SK-N-SH (cell line): ENCODE measurements at regions not wholly inside any gene's neighbourhood (a gene's known extent, or its start where the extent isn't known, plus 50 kb on each side); places are given as distances from the start of the nearest gene placed in this dataset.

Experiments used
- CTCF ChIA-PET: fragments of 300-600, 350-600 bp; formaldehyde crosslinking; extraction: SDS; loops from one replicate; lab custom pipeline; 2021; lab: Yijun Ruan, JAX
- POLR2A ChIA-PET: fragments of 350-600 bp; sonication (Branson Sonifier 250); formaldehyde crosslinking; extraction: SDS; loops from one replicate; lab custom pipeline; 2020; ENCODE audit warnings: antibody characterized with exemption, inconsistent platforms; lab: Yijun Ruan, JAX
- DNase-seq: peaks from one replicate; pipeline ENCODE4 v3.0.0; 2012
- H2AFZ ChIP-seq: fragments of 200-600 bp; sonication (generic); 2 replicates; pipeline ENCODE4 v1.8.1; 2016; ENCODE audit warnings: antibody characterized with exemption, mild to moderate bottlenecking, low read depth
- H3F3A ChIP-seq: fragments of 200-600 bp; sonication (generic); replicated peaks from 2 replicates; pipeline ENCODE3; 2016; ENCODE audit warnings: antibody characterized with exemption, mild to moderate bottlenecking; ENCODE audit not compliant: insufficient read depth
- H3K27ac ChIP-seq, 2 experiments: fragments of 200-500 bp in 1 of 2; fragments of 200-600 bp in 1 of 2; sonication (Bioruptor generic) in 1 of 2; sonication (generic), shearing (Covaris generic) in 1 of 2; 2 replicates each; pipeline versions ENCODE4 v1.5.1 to v1.6.1; 2014 to 2016; ENCODE audit warnings: low read depth in 2 of 2, inconsistent platforms in 1 of 2, low read length in 1 of 2, mild to moderate bottlenecking in 1 of 2, mixed read lengths in 1 of 2
- H3K27me3 ChIP-seq: fragments of 200-600 bp; sonication (generic), shearing (Covaris generic); 2 replicates; pipeline ENCODE4 v1.6.1; 2016; ENCODE audit warnings: mixed run types; ENCODE audit not compliant: insufficient read depth
- H3K36me3 ChIP-seq, 2 experiments: fragments of 200-500 bp in 1 of 2; fragments of 200-600 bp in 1 of 2; sonication (Bioruptor generic) in 1 of 2; sonication (generic) in 1 of 2; replicated peaks in 1 of 2; 2 replicates each; pipeline versions ENCODE3 to v1.5.1; 2014 to 2016; ENCODE audit warnings: low read length in 1 of 2, mild to moderate bottlenecking in 1 of 2; ENCODE audit not compliant: insufficient read depth in 2 of 2, control insufficient read depth in 1 of 2
- H3K4me1 ChIP-seq, 2 experiments: fragments of 200-500 bp in 1 of 2; fragments of 200-600 bp in 1 of 2; sonication (Bioruptor generic) in 1 of 2; sonication (generic), shearing (Covaris generic) in 1 of 2; 2 replicates each; pipeline versions ENCODE4 v1.5.1 to v1.6.1; 2014 to 2016; ENCODE audit warnings: low read depth in 1 of 2, low read length in 1 of 2, mixed run types in 1 of 2; ENCODE audit not compliant: insufficient read depth in 2 of 2, control insufficient read depth in 1 of 2
- H3K4me2 ChIP-seq: fragments of 200-600 bp; sonication (generic), shearing (Covaris generic); 2 replicates; pipeline ENCODE4 v1.6.1; 2017; ENCODE audit warnings: mixed run types
- H3K4me3 ChIP-seq, 2 experiments: fragments of 200-500 bp in 1 of 2; fragments of 200-600 bp in 1 of 2; sonication (Bioruptor generic) in 1 of 2; sonication (generic), shearing (Covaris generic) in 1 of 2; 2 replicates each; pipeline versions ENCODE4 v1.5.1 to v1.8.1; 2014 to 2016; ENCODE audit warnings: low read depth in 2 of 2, inconsistent platforms in 1 of 2, low read length in 1 of 2, mild to moderate bottlenecking in 1 of 2, mixed read lengths in 1 of 2, moderate library complexity in 1 of 2
- H3K79me2 ChIP-seq: fragments of 200-600 bp; sonication (generic); 2 replicates; pipeline ENCODE4 v1.8.1; 2017; ENCODE audit warnings: mild to moderate bottlenecking; ENCODE audit not compliant: insufficient read depth
- H3K9ac ChIP-seq: fragments of 200-600 bp; sonication (generic); 2 replicates; pipeline ENCODE4 v1.6.1; 2017; ENCODE audit warnings: mixed run types
- H3K9me2 ChIP-seq: fragments of 200-600 bp; sonication (generic); 2 replicates; pipeline ENCODE4 v1.6.1; 2017; ENCODE audit warnings: mixed run types
- H3K9me3 ChIP-seq: fragments of 200-600 bp; sonication (generic); 2 replicates; pipeline ENCODE4 v1.6.1; 2017; ENCODE audit warnings: mixed run types, mild to moderate bottlenecking, moderate library complexity
- H4K20me1 ChIP-seq: fragments of 200-600 bp; sonication (generic); 2 replicates; pipeline ENCODE4 v1.6.1; 2017; ENCODE audit warnings: mild to moderate bottlenecking, mixed run types; ENCODE audit not compliant: insufficient read depth
- CHD2 ChIP-seq: fragments of 150-350 bp; IDR thresholded peaks from 2 replicates; pipeline ENCODE4 v1.6.1; 2018; ENCODE audit warnings: low read length; ENCODE audit not compliant: partially characterized antibody
- EP300 ChIP-seq, 2 experiments: IDR thresholded peaks; 2 replicates each; pipeline versions ENCODE4 v1.4.0 to v1.6.1; 2012; ENCODE audit warnings: borderline replicate concordance in 1 of 2, low read depth in 1 of 2, low read length in 1 of 2
- FOXM1 ChIP-seq: IDR thresholded peaks from 2 replicates; pipeline ENCODE4 v1.4.0; 2012; ENCODE audit warnings: low read depth, mild to moderate bottlenecking
- IRF3 ChIP-seq: fragments of 150-350 bp; IDR thresholded peaks from 2 replicates; pipeline ENCODE4 v1.6.1; 2016; ENCODE audit warnings: mild to moderate bottlenecking, low read depth, low read length
- JUND ChIP-seq: IDR thresholded peaks from 2 replicates; pipeline ENCODE4 v1.4.0; 2012
- MAX ChIP-seq: IDR thresholded peaks from 2 replicates; pipeline ENCODE4 v1.4.0; 2012; ENCODE audit warnings: low read depth
- MEF2A ChIP-seq: IDR thresholded peaks from 2 replicates; pipeline ENCODE4 v1.4.0; 2012; ENCODE audit warnings: low read depth, borderline replicate concordance
- NFIC ChIP-seq: IDR thresholded peaks from 2 replicates; pipeline ENCODE4 v1.4.0; 2012; ENCODE audit warnings: borderline replicate concordance
- PBX3 ChIP-seq: IDR thresholded peaks from 2 replicates; pipeline ENCODE4; 2012
- RCOR1 ChIP-seq: fragments of 150-350 bp; IDR thresholded peaks from 2 replicates; pipeline ENCODE4 v1.6.1; 2017; ENCODE audit warnings: antibody characterized with exemption, low read length
- SIN3A ChIP-seq: IDR thresholded peaks from 2 replicates; pipeline ENCODE4 v1.6.1; 2012; ENCODE audit warnings: low read depth, mild to moderate bottlenecking, low read length, moderate library complexity, borderline replicate concordance
- USF1 ChIP-seq: IDR thresholded peaks from 2 replicates; pipeline ENCODE4 v1.4.0; 2012; ENCODE audit warnings: low read depth, borderline replicate concordance
- WGBS: methylation state at CpG from one replicate; pipeline ENCODE4 v1.1.6; 2017; ENCODE audit warnings: low lambda C conversion rate; 5-methylcytosine and 5-hydroxymethylcytosine counted together

GRCh38 chr13:105740739-105741138, 794.7 kb downstream of the EFNB2 start:
- no peaks in the 10 kb centered on the region for H4K20me1 ChIP-seq
- H3K79me2 ChIP-seq = no peaks in the 10 kb centered on the region
- H3K36me3 ChIP-seq = no peaks in the 10 kb centered on the region
- no peaks in the 10 kb centered on the region for H3F3A ChIP-seq
- H3K4me1 ChIP-seq = no peaks in the 10 kb centered on the region
- H3K9ac ChIP-seq = no peak overlapping the region
- TF ChIP-seq FOXM1 (no peak), MEF2A (no peak), RCOR1 (no peak), MAX (no peak), IRF3 (no peak), USF1 (no peak), CHD2 (no peak), EP300 (IDR thresholded peaks at IDR 0.05; ENCODE audit: borderline replicate concordance in 1 of 2, low read depth in 1 of 2, low read length in 1 of 2) (no peak)
- no peaks in the 10 kb centered on the region for H3K27me3 ChIP-seq
- POLR2A ChIA-PET = no interaction called here
- no peak overlapping the region for H2AFZ ChIP-seq
- CTCF ChIA-PET = no interaction called here
- H3K27ac ChIP-seq = no peak overlapping the region
- WGBS = 45% methylated on average over 6 of the region's 6 CpGs
- H3K9me3 ChIP-seq = no peaks in the 10 kb centered on the region
- no peaks in the 10 kb centered on the region for H3K9me2 ChIP-seq
- H3K4me2 ChIP-seq = no peak overlapping the region
- DNase-seq = no peak
- H3K4me3 ChIP-seq = no peak overlapping the region

GRCh38 chr13:105737688-105738087, 797.8 kb downstream of the EFNB2 start:
- no peak overlapping the region for H3K9ac ChIP-seq
- no peaks in the 10 kb centered on the region for H4K20me1 ChIP-seq
- no peak overlapping the region for H3K4me3 ChIP-seq
- 52% methylated on average over 1 of the region's 1 CpG for WGBS
- ChIA-PET POLR2A (no interaction called here), CTCF (no interaction called here)
- DNase-seq = no peak
- no peaks in the 10 kb centered on the region for H3K27me3 ChIP-seq
- no peak overlapping the region for H3K4me2 ChIP-seq
- TF ChIP-seq PBX3 (no peak), RCOR1 (no peak), NFIC (no peak), SIN3A (no peak), JUND (no peak), FOXM1 (no peak)
- H3K79me2 ChIP-seq = no peaks in the 10 kb centered on the region
- no peaks in the 10 kb centered on the region for H3F3A ChIP-seq
- H3K9me3 ChIP-seq = no peaks in the 10 kb centered on the region
- no peaks in the 10 kb centered on the region for H3K9me2 ChIP-seq
- no peaks in the 10 kb centered on the region for H3K4me1 ChIP-seq
- H3K27ac ChIP-seq = no peak overlapping the region
- H2AFZ ChIP-seq = no peak overlapping the region
- no peaks in the 10 kb centered on the region for H3K36me3 ChIP-seq
